SK-N-MC (cell line): ENCODE measurements at regions not wholly inside any gene's neighbourhood (a gene's known extent, or its start where the extent isn't known, plus 50 kb on each side); places are given as distances from the start of the nearest gene placed in this dataset.

Experiments
- EZH2 ChIP-seq: fragments of 200-600 bp; sonication (generic); IDR thresholded peaks from one replicate; pipeline ENCODE4 v1.6.1; 2017; ENCODE audit warnings: antibody characterized with exemption
- POLR2AphosphoS5 ChIP-seq: IDR thresholded peaks from 2 replicates; pipeline ENCODE4 v1.6.1; 2012; ENCODE audit warnings: mild to moderate bottlenecking, low read depth, low read length, borderline replicate concordance

DNA sequence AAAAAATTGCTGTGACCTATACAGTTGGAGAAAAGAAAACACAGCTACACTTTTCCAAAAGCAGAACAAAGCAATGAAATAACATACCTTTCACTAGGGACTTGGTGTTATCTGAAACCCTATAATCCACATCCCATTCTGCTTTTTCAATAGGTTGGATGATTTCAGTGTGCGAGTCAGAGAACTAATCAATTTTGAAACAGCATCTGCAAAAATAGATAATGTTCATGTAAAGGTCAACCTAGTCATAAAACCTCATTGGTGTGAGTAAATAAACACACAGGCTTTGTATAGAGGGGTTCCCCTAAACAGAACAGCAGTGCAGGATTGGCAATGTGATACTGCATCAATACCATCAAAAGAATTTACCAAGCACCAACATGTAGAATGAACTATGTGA is 173.0 kb upstream of the G2E3 start:
- TF ChIP-seq POLR2AphosphoS5 (no peak), EZH2 (no peak)
